Left ventricle myocardium inferior (tissue), 1 donor: ENCODE measurements at regions not wholly inside any gene's neighbourhood (a gene's known extent, or its start where the extent isn't known, plus 50 kb on each side); places are given as distances from the start of the nearest gene placed in this dataset.
"Not testable (repeated sequence)": the region's sequence is repeated elsewhere in the genome, so short reads cannot be mapped to it uniquely, and the experiment has no call there.

ENCODE experiments used
- DNase-seq: peaks from one replicate; pipeline ENCODE4 v3.0.0-alpha.2; 2020
- H3K27ac ChIP-seq: fragments of 200-600 bp; replicated peaks from 2 replicates; pipeline ENCODE4 v1.8.0; 2021
- H3K27me3 ChIP-seq: fragments of 200-600 bp; 2 replicates; pipeline ENCODE4 v1.8.0; 2021; ENCODE audit warnings: low read depth
- H3K36me3 ChIP-seq: fragments of 200-600 bp; 2 replicates; pipeline ENCODE4 v1.8.0; 2021
- H3K4me1 ChIP-seq: fragments of 200-600 bp; 2 replicates; pipeline ENCODE4 v1.8.0; 2021
- H3K4me3 ChIP-seq: fragments of 200-600 bp; 2 replicates; pipeline ENCODE4 v1.8.0; 2021; ENCODE audit warnings: mild to moderate bottlenecking, moderate library complexity
- H3K9me3 ChIP-seq: fragments of 200-600 bp; replicated peaks from 2 replicates; pipeline ENCODE4 v1.8.0; 2021
- intact Hi-C: fragments of 100-400 bp; cut with micrococcal nuclease; formaldehyde crosslinking; loops from one replicate; pipeline ENCODE4 v1.11.0; 2022
- TF ChIP-seq, protein P1 (sequence below): fragments of 200-600 bp; IDR thresholded peaks from 2 replicates; pipeline ENCODE4 v1.8.0; 2021; ENCODE audit warnings: antibody characterized with exemption, mild to moderate bottlenecking, borderline replicate concordance
- donor health status: DM: no; HTN: yes; CAD: no; lungs with severe emphysema.

DNA sequence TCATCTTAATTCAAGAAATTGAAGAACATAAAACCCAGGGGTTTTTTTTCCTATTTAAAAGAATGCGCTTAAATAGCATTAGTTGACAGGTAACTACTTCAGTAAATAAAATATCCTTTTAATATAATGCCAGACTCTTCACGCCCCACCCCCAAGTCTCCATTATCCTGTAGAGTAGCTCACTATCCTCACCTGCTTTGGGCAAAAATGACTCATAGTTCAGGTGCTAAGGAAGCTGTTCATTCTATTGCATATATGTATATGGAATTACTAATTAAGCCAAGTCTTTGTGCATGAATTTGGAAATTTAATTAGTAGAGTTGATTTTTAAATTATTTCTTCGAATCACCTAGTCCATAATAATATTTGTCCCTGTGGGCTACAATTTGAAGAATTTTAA, 656.8 kb upstream of the ANKRD30A start:
- H3K36me3 ChIP-seq, result no peaks in the 10 kb centered on the region
- no peak for DNase-seq
- H3K27me3 ChIP-seq, result no peaks in the 10 kb centered on the region
- no peak overlapping the region for H3K27ac ChIP-seq
- no peaks in the 10 kb centered on the region for H3K9me3 ChIP-seq
- TF ChIP-seq, protein P1, sequence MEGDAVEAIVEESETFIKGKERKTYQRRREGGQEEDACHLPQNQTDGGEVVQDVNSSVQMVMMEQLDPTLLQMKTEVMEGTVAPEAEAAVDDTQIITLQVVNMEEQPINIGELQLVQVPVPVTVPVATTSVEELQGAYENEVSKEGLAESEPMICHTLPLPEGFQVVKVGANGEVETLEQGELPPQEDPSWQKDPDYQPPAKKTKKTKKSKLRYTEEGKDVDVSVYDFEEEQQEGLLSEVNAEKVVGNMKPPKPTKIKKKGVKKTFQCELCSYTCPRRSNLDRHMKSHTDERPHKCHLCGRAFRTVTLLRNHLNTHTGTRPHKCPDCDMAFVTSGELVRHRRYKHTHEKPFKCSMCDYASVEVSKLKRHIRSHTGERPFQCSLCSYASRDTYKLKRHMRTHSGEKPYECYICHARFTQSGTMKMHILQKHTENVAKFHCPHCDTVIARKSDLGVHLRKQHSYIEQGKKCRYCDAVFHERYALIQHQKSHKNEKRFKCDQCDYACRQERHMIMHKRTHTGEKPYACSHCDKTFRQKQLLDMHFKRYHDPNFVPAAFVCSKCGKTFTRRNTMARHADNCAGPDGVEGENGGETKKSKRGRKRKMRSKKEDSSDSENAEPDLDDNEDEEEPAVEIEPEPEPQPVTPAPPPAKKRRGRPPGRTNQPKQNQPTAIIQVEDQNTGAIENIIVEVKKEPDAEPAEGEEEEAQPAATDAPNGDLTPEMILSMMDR, result no peak
- H3K4me1 ChIP-seq, result peaks cover under 1% of the 10 kb centered on the region
- H3K4me3 ChIP-seq, result no peak overlapping the region
- intact Hi-C loops, result no loop called here

GRCh38 chr10:36465604-36466379, 659.6 kb upstream of the ANKRD30A start:
- Histone ChIP-seq H3K9me3 (no peaks in the 10 kb centered on the region), H3K4me1 (peaks cover 9% of the 10 kb centered on the region), H3K27me3 (no peaks in the 10 kb centered on the region), H3K27ac (no peak overlapping the region), H3K36me3 (no peaks in the 10 kb centered on the region), H3K4me3 (no peak overlapping the region)
- intact Hi-C loops, result no loop called here
- no peak for DNase-seq
- TF ChIP-seq, protein P1, result no peak

DNA sequence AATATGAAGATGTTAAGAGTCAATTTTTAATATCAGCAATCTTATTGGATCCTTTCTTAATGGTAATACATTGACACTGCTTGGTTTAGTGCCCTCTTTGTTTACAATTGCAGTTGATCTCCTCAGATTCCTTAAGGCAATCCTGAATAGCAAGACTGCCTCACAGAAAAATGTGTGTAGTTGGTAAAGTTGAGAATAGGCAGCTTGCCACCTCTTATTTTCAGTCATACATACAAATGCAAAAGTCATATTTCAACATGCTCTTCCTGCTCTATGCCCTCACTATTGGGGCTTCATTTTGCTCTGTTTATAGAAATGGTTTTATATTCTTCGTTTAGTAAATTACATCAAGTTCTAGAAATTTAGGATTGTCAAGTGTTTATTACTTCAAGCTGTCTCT, 661.1 kb upstream of the ANKRD30A start:
- H3K27ac ChIP-seq, result no peak overlapping the region
- intact Hi-C loops, result no loop called here
- H3K36me3 ChIP-seq, result no peaks in the 10 kb centered on the region
- H3K27me3 ChIP-seq, result no peaks in the 10 kb centered on the region
- TF ChIP-seq, protein P1, result no peak
- no peaks in the 10 kb centered on the region for H3K9me3 ChIP-seq
- no peak overlapping the region for H3K4me3 ChIP-seq
- DNase-seq, result no peak
- peaks cover 9% of the 10 kb centered on the region for H3K4me1 ChIP-seq

- H3K4me3 ChIP-seq, result no peak overlapping the region
- no peaks in the 10 kb centered on the region for H3K27me3 ChIP-seq
- intact Hi-C loops, result no loop called here
- H3K36me3 ChIP-seq, result no peaks in the 10 kb centered on the region
- H3K9me3 ChIP-seq, result peaks cover 7% of the 10 kb centered on the region
- no peak for DNase-seq
- no peak overlapping the region for H3K27ac ChIP-seq
- TF ChIP-seq, protein P1, result no peak
- H3K4me1 ChIP-seq, result peaks cover 9% of the 10 kb centered on the region
Observed at GRCh38 chr10:36463390-36463789, 662.0 kb upstream of the ANKRD30A start.

DNA sequence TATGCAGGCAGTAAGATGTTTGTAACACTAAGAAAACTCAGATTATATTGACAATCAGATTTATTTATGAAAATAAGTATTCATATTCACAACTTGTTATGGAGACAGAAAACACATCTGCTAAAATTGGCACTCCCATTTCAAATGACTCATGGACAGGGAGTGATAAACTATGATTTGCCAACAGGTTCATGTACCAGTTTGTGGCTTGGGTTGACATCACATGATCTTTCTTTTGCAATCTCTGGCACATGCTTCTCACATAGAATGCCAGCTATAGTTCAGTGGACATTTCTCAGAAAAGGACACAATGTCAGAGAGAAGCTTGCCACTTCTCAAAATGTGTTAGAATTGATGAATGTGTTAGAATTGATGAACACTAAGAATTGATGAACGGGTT, 663.2 kb upstream of the ANKRD30A start:
- TF ChIP-seq, protein P1, result no peak
- DNase-seq, result no peak
- H3K27ac ChIP-seq, result no peak overlapping the region
- no peak overlapping the region for H3K4me3 ChIP-seq
- no peaks in the 10 kb centered on the region for H3K36me3 ChIP-seq
- intact Hi-C loops, result no loop called here
- peaks cover 18% of the 10 kb centered on the region for H3K9me3 ChIP-seq
- peaks cover 9% of the 10 kb centered on the region for H3K4me1 ChIP-seq
- H3K27me3 ChIP-seq, result no peaks in the 10 kb centered on the region

- not testable (repeated sequence) for H3K4me3 ChIP-seq
- peaks cover 18% of the 10 kb centered on the region for H3K9me3 ChIP-seq
Observed at GRCh38 chr10:36458437-36458836, 667.0 kb upstream of the ANKRD30A start.

More at GRCh38 chr10:36458437-36458836, 667.0 kb upstream of the ANKRD30A start:
- H3K36me3 ChIP-seq, H3K27ac ChIP-seq, H3K27me3 ChIP-seq, H3K4me1 ChIP-seq, DNase-seq, intact Hi-C loops: not testable (repeated sequence)
